Common myeloid progenitor, CD34-positive (primary cell): ENCODE measurements at regions not wholly inside any gene's neighbourhood (a gene's known extent, or its start where the extent isn't known, plus 50 kb on each side); places are given as distances from the start of the nearest gene placed in this dataset.
A peak's percentile ranks its signal among the peaks of the same experiment; 100 is the strongest.

Experiments
- CTCF ChIA-PET: fragments of 350-600 bp; sonication (Branson Sonifier 250); formaldehyde crosslinking; loops from one replicate; lab custom pipeline; 2021; ENCODE audit warnings: antibody characterized with exemption; lab: Charles Lee
- POLR2A ChIA-PET: fragments of 350-600 bp; sonication (Branson Sonifier 250); formaldehyde crosslinking; loops from one replicate; lab custom pipeline; 2021; ENCODE audit warnings: antibody characterized with exemption; lab: Charles Lee
- DNase-seq, 3 donors: peaks; one replicate each; pipeline versions ENCODE4 v3.0.0 to v3.0.0-alpha.2; 2013
- H3K27ac ChIP-seq, 2 experiments: 1 replicate in 1 of 2; 2 replicates in 1 of 2; pipeline ENCODE4 v1.7.0; 2013; ENCODE audit warnings: inconsistent platforms in 2 of 2, low read length in 2 of 2, mild to moderate bottlenecking in 2 of 2, low read depth in 1 of 2, moderate library complexity in 1 of 2; ENCODE audit not compliant: severe bottlenecking in 2 of 2, insufficient read depth in 1 of 2, poor library complexity in 1 of 2
- H3K27me3 ChIP-seq, 5 experiments: replicated peaks in 2 of 5; 1 replicate in 3 of 5; 2 replicates in 2 of 5; pipeline versions ENCODE4 v1.6.1 to v1.7.0; 2013; ENCODE audit warnings: low read length in 4 of 5, mild to moderate bottlenecking in 2 of 5, moderate library complexity in 2 of 5, inconsistent platforms in 1 of 5; ENCODE audit not compliant: insufficient read depth in 5 of 5, control insufficient read depth in 4 of 5
- H3K36me3 ChIP-seq, 4 experiments: 1 replicate in 2 of 4; 2 replicates in 2 of 4; pipeline versions ENCODE4 v1.6.1 to v1.7.0; 2013; ENCODE audit warnings: low read length in 3 of 4, control low read depth in 1 of 4, mild to moderate bottlenecking in 1 of 4; ENCODE audit not compliant: control insufficient read depth in 4 of 4, insufficient read depth in 4 of 4
- H3K4me1 ChIP-seq, 4 experiments: 1 replicate in 3 of 4; 2 replicates in 1 of 4; pipeline versions ENCODE4 v1.6.1 to v1.7.1; 2013; ENCODE audit warnings: low read length in 3 of 4, mild to moderate bottlenecking in 3 of 4, control low read depth in 1 of 4, inconsistent platforms in 1 of 4, moderate library complexity in 1 of 4; ENCODE audit not compliant: control insufficient read depth in 4 of 4, insufficient read depth in 4 of 4; ENCODE audit errors: control extremely low read depth in 1 of 4
- H3K4me3 ChIP-seq, 7 experiments: 1 replicate in 4 of 7; 2 replicates in 3 of 7; pipeline versions ENCODE4 v1.5.1 to v1.7.0; 2013; ENCODE audit warnings: mild to moderate bottlenecking in 7 of 7, low read length in 6 of 7, moderate library complexity in 6 of 7, inconsistent platforms in 2 of 7, low read depth in 2 of 7, control low read depth in 1 of 7; ENCODE audit not compliant: insufficient read depth in 4 of 7, control insufficient read depth in 1 of 7; ENCODE audit errors: extremely low read depth in 1 of 7
- H3K9me3 ChIP-seq, 5 experiments: 1 replicate in 4 of 5; 2 replicates in 1 of 5; pipeline versions ENCODE4 v1.6.1 to v1.7.1; 2013; ENCODE audit warnings: low read length in 4 of 5, mild to moderate bottlenecking in 2 of 5, inconsistent platforms in 1 of 5, low read depth in 1 of 5, moderate library complexity in 1 of 5; ENCODE audit not compliant: control insufficient read depth in 4 of 5, insufficient read depth in 2 of 5; ENCODE audit errors: control extremely low read depth in 1 of 5
- WGBS: methylation state at CpG from one replicate; pipeline ENCODE4 v1.1.5; 2013; ENCODE audit not compliant: insufficient coverage; 5-methylcytosine and 5-hydroxymethylcytosine counted together

GRCh38 chr6:156109713-156110112, 654.1 kb upstream of the NOX3 start:
- H3K27ac ChIP-seq = no peak overlapping the region
- DNase-seq = no peak
- POLR2A ChIA-PET = no interaction called here
- no peaks in the 10 kb centered on the region for H3K4me1 ChIP-seq
- no peaks in the 10 kb centered on the region for H3K27me3 ChIP-seq
- peaks cover 0 to 9% (median 1%) of the 10 kb centered on the region in 4 experiments for H3K36me3 ChIP-seq
- WGBS = no CpG with 5 or more reads among the region's 1 CpG
- no peaks in the 10 kb centered on the region for H3K9me3 ChIP-seq
- CTCF ChIA-PET = interaction anchor here (1.0 kb wide), 1 partner anchor 12 kb away, joined by 3 read pairs; no protein-coding TSS in a partner anchor
- H3K4me3 ChIP-seq = no peak overlapping the region

- 99% methylated on average over 15 of the region's 15 CpGs for WGBS
- Histone ChIP-seq H3K9me3 (peaks cover 0 to 2% (median 0%) of the 10 kb centered on the region in 5 experiments), H3K4me1 (no peaks in the 10 kb centered on the region), H3K27ac (no peak overlapping the region), H3K27me3 (no peaks in the 10 kb centered on the region), H3K4me3 (no peak overlapping the region), H3K36me3 (peaks cover 0 to 18% (median 1%) of the 10 kb centered on the region in 4 experiments)
- POLR2A ChIA-PET = no interaction called here
- CTCF ChIA-PET = interaction anchor here (1.2 kb wide), 1 partner anchor 39 kb away, joined by 3 read pairs; no protein-coding TSS in a partner anchor
- DNase-seq = no peak
These were observed 652.0 kb upstream of the NOX3 start for GRCh38 chr6:156107624-156108101.

- POLR2A ChIA-PET = no interaction called here
- Histone ChIP-seq H3K36me3 (peaks cover 0 to 35% (median 1%) of the 10 kb centered on the region in 4 experiments), H3K27me3 (no peaks in the 10 kb centered on the region), H3K27ac (no peak overlapping the region), H3K9me3 (peaks cover 0 to 13% (median 8%) of the 10 kb centered on the region in 5 experiments), H3K4me3 (no peak overlapping the region), H3K4me1 (peaks cover 0 to 6% (median 2%) of the 10 kb centered on the region in 4 experiments)
- CTCF ChIA-PET = no interaction called here
- DNase-seq = no peak
- 95% methylated on average over 2 of the region's 3 CpGs for WGBS
These were observed 646.5 kb upstream of the NOX3 start for GRCh38 chr6:156102129-156102528.

- H3K9me3 ChIP-seq = peaks cover 0 to 13% (median 6%) of the 10 kb centered on the region in 5 experiments
- no peak overlapping the region for H3K27ac ChIP-seq
- ChIA-PET POLR2A (no interaction called here), CTCF (no interaction called here)
- DNase-seq = peak in 1 of 3 donors; percentile 15
- no peak overlapping the region for H3K4me3 ChIP-seq
- 17% methylated on average over 1 of the region's 1 CpG for WGBS
- H3K4me1 ChIP-seq = peaks cover 0 to 13% (median 2%) of the 10 kb centered on the region in 4 experiments
- no peaks in the 10 kb centered on the region for H3K27me3 ChIP-seq
- H3K36me3 ChIP-seq = peaks cover 0 to 23% (median 0%) of the 10 kb centered on the region in 4 experiments
These were observed 643.2 kb upstream of the NOX3 start for GRCh38 chr6:156098839-156099238.

GRCh38 chr6:156087487-156087886, 631.8 kb upstream of the NOX3 start:
- peaks cover 0 to 22% (median under 1%) of the 10 kb centered on the region in 4 experiments for H3K36me3 ChIP-seq
- H3K9me3 ChIP-seq = peaks cover 0 to 67% (median 8%) of the 10 kb centered on the region in 5 experiments
- DNase-seq = peak in 2 of 3 donors; percentile 29 to 42
- ChIA-PET POLR2A (no interaction called here), CTCF (interaction anchor here (1.3 kb wide), 1 partner anchor 27 kb away, joined by 3 read pairs; no protein-coding TSS in a partner anchor)
- no peaks in the 10 kb centered on the region for H3K27me3 ChIP-seq
- H3K4me3 ChIP-seq = no peak overlapping the region
- peaks cover 0 to 2% (median 0%) of the 10 kb centered on the region in 4 experiments for H3K4me1 ChIP-seq
- no peak overlapping the region for H3K27ac ChIP-seq

- no peaks in the 10 kb centered on the region for H3K27me3 ChIP-seq
- H3K27ac ChIP-seq = no peak overlapping the region
- 68% methylated on average over 2 of the region's 3 CpGs for WGBS
- CTCF ChIA-PET = no interaction called here
- POLR2A ChIA-PET = no interaction called here
- no peak overlapping the region for H3K4me3 ChIP-seq
- no peaks in the 10 kb centered on the region for H3K4me1 ChIP-seq
- peaks cover 0 to 27% (median 3%) of the 10 kb centered on the region in 5 experiments for H3K9me3 ChIP-seq
- H3K36me3 ChIP-seq = peaks cover 0 to 7% (median 0%) of the 10 kb centered on the region in 4 experiments
- no peak for DNase-seq
These were observed 626.4 kb upstream of the NOX3 start for GRCh38 chr6:156082012-156082411.

GRCh38 chr6:156080371-156080770, 624.7 kb upstream of the NOX3 start:
- Histone ChIP-seq H3K27me3 (no peaks in the 10 kb centered on the region), H3K27ac (no peak overlapping the region), H3K4me3 (no peak overlapping the region), H3K36me3 (peaks cover 0 to 4% (median 1%) of the 10 kb centered on the region in 4 experiments), H3K9me3 (peaks cover 0 to 16% (median 0%) of the 10 kb centered on the region in 5 experiments), H3K4me1 (no peaks in the 10 kb centered on the region)
- POLR2A ChIA-PET = no interaction called here
- WGBS = 100% methylated on average over 1 of the region's 1 CpG
- no peak for DNase-seq
- CTCF ChIA-PET = no interaction called here
